AG10803 (cell line): ENCODE measurements at regions not wholly inside any gene's neighbourhood (a gene's known extent, or its start where the extent isn't known, plus 50 kb on each side); places are given as distances from the start of the nearest gene placed in this dataset.
"Not testable (repeated sequence)": the region's sequence is repeated elsewhere in the genome, so short reads cannot be mapped to it uniquely, and the experiment has no call there.

Source experiments
- DNase-seq: peaks from one replicate; pipeline ENCODE4 v3.0.0; 2010; ENCODE audit warnings: low read depth
- H3K4me3 ChIP-seq: 2 replicates; pipeline ENCODE4 v1.5.1; 2011; ENCODE audit warnings: mild to moderate bottlenecking, low read length, control low read depth
- TF ChIP-seq, protein P1 (sequence below): conservative IDR thresholded peaks from 2 replicates; pipeline ENCODE4 v1.5.1; 2011; ENCODE audit warnings: mild to moderate bottlenecking, low read length, control low read depth, inconsistent platforms

DNA sequence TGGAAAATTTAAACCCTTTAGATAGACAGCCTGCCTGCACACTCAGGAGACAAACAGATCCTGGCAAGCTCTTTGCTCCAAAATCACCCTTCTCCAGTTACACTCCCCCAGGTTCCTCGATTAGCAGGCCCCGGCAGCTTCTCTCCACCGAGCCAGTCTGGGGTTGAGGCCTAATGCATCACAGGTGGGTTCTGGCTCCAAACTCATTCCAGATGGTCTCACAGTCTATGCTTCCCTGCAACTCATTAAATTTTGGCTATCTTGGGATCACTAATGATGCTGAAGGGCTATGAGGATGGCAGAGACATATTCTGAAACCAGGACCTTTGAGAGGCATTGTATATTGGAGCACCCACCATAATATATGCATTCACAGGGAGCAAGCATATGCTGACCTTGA, 559.8 kb upstream of the USP24 start:
- TF ChIP-seq, protein P1, sequence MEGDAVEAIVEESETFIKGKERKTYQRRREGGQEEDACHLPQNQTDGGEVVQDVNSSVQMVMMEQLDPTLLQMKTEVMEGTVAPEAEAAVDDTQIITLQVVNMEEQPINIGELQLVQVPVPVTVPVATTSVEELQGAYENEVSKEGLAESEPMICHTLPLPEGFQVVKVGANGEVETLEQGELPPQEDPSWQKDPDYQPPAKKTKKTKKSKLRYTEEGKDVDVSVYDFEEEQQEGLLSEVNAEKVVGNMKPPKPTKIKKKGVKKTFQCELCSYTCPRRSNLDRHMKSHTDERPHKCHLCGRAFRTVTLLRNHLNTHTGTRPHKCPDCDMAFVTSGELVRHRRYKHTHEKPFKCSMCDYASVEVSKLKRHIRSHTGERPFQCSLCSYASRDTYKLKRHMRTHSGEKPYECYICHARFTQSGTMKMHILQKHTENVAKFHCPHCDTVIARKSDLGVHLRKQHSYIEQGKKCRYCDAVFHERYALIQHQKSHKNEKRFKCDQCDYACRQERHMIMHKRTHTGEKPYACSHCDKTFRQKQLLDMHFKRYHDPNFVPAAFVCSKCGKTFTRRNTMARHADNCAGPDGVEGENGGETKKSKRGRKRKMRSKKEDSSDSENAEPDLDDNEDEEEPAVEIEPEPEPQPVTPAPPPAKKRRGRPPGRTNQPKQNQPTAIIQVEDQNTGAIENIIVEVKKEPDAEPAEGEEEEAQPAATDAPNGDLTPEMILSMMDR: no peak
- no peak overlapping the region for H3K4me3 ChIP-seq

DNA sequence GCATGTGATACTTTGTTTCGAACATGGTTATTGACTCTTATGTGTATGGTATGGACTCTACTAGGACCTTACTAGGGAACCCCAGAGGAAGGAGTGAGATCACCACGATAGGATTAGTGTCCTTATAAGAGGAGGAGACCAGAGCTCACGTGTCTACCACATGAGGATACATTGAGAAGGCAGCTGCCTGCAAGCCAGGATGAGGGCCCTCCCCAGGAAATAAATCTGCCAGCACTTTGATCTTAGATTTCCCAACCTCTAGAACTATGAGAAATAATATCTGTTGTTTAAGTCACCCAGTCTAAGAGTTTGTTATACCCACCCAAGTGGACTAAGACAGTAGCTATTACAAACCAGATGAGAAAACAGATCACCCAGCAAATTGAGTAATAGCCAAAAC, 559.3 kb upstream of the USP24 start:
- H3K4me3 ChIP-seq: no peak overlapping the region
- TF ChIP-seq, protein P1: no peak
- peak; percentile 36 for DNase-seq

More for the DNA sequence above, 559.8 kb upstream of the USP24 start:
- DNase-seq: peak; percentile 51

DNA sequence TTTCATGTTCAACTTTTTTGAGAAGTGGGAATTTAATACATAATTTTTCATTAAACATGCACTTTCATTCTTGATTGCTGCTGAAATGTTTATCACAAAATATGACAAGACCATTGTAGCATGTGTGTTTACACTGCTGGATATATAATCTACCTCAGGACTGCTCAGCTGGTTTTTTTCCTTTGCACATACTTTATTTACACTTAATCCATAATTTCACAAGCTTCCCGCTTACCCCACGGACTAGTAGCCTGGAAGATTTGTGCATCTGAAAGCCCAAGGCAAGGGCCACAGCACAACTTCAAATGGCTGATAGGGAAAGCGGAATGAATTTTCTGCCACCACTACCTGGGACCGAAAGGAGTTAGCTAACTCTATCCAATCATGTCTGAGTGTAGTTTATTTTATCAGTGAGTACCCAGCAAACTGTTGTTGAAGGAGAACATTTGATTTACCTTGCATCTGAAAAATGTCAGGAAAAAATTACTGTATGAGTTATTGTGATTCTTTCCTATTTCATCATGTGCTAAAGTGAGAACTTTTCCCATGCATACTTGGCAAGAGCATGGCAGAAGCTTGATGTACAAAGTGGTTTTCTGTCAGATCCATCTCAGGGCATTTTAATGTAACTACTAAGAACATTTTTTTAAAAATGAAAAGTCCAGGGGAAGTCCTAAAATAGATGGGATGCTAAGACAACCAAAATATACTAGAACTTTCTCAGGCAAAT, 558.2 kb upstream of the USP24 start:
- TF ChIP-seq, protein P1: no peak
- DNase-seq: peak; percentile 41
- H3K4me3 ChIP-seq: no peak overlapping the region

DNA sequence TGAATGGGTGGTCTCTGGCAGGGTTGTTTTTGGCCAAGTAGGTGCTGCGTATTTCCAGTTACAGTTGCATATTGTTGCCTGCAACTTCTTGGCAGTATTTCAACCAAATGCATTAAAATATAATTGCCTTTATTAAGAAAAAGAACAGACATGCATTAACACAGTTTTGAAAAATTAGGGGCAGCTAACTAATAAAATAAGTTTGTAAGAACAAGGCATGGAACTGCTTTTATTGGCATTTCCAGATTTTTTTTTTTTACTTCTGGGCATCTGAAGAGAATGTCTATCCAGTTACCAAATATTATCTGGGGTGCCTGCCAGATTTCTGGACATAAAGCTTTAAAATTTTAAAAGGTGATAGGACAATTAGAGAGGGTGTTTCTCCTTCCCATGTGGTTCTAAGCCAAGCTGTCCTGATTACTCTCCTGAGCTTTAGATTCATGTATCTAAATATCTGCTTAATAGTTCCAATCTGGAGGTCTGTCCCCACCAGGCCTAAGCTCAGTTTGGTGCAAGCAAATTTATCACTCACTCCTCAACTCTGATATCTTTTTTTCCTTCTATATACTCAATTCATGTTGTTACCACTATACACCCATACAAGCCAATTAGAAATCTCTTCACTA, 553.3 kb upstream of the USP24 start:
- no peak for DNase-seq
- TF ChIP-seq, protein P1: no peak
- no peak overlapping the region for H3K4me3 ChIP-seq

DNA sequence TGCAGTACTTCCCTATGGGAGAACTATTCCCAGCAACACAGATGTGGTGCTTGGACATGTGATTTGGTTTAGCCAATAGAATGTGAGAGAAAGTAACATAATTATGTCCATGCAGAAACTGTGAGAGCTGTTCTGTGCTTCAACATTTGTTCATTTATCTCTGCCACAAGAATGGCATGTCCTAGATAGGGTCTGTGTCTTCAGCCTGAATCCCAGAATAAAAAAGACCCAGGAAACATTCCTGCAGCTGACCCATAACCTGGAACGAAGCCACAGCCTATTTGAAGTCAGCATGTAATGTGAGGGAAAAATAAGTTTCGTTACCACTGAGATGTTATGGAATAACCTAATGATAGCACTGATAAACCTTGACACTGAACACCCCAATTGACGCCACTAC, 552.0 kb upstream of the USP24 start:
- no peak overlapping the region for H3K4me3 ChIP-seq
- TF ChIP-seq, protein P1: no peak
- no peak for DNase-seq

DNA sequence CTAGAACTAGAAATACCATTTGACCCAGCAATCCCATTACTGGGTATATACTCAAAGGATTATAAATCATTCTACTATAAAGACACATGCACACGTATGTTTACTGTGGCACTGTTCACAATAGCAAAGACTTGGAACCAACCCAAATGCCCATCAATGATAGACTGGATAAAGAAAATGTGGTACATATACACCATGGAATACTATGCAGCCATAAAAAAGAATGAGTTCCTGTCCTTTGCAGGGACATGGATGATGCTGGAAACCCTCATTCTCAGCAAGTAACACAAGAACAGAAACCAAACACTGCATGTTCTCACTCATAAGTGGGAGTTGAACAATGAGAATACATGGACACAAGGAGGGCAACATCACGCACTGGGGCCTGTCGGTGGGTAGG, 550.3 kb upstream of the USP24 start:
- DNase-seq, H3K4me3 ChIP-seq: not testable (repeated sequence)

DNA sequence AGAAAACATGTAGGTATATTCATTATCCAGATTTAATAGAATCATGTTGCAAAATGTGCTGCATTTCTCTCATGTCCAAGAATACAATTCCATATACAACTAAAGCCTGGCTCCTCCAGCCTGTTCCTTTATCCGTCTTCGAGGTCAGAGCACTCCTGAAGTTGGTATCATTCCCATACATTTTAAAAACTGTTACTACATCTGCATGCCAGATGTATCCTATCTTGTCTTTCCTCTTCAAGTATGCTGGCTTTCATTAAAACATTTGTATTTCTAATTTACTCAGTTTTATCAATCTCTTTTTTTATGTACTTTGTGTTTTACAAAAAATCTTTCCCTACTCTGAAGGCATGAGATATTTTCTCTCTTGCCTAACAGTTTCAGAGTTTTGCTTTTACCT, 536.6 kb upstream of the USP24 start:
- H3K4me3 ChIP-seq: no peak overlapping the region
- DNase-seq: peak; percentile 69
- TF ChIP-seq, protein P1: no peak
